ENCODE measurements at regions not wholly inside any gene's neighbourhood (a gene's known extent, or its start where the extent isn't known, plus 50 kb on each side); places are given as distances from the start of the nearest gene placed in this dataset.

- TF ChIP-seq POLR2A (IDR thresholded peaks at IDR 0.05) (no peak), CTCF (IDR thresholded peaks at IDR 0.05) (no peak)
Measured at GRCh38 chr6:21384216-21384615, 209.3 kb upstream of the SOX4 start.
